H1 (cell line): ENCODE measurements at regions not wholly inside any gene's neighbourhood (a gene's known extent, or its start where the extent isn't known, plus 50 kb on each side); places are given as distances from the start of the nearest gene placed in this dataset.

Experiments
- CHD7 ChIP-seq: fragments of 300-600 bp; sonication (generic); IDR thresholded peaks from 2 replicates; pipeline ENCODE4 v1.7.1; 2012; ENCODE audit warnings: low read length, moderate library complexity, mild to moderate bottlenecking, inconsistent platforms; ENCODE audit not compliant: insufficient replicate concordance

- TF ChIP-seq CHD7: no peak
Observed at GRCh38 chr11:128093689-128094088, 493.7 kb downstream of the ETS1 start (continued).
